Right lobe of liver (tissue), 6 donors: ENCODE measurements at regions not wholly inside any gene's neighbourhood (a gene's known extent, or its start where the extent isn't known, plus 50 kb on each side); places are given as distances from the start of the nearest gene placed in this dataset.

Source experiments
- ATAC-seq, 4 donors: fragments of 200-7000 bp; cut with Tn5 transposase; one replicate each; pipeline ENCODE4 v1.9.1; 2020; ENCODE audit warnings: mild to moderate bottlenecking in 4 of 4, moderate library complexity in 4 of 4
- DNase-seq, 3 donors: peaks; one replicate each; pipeline ENCODE4 v3.0.0-alpha.2; 2020
- H3K27ac ChIP-seq, 3 donors: fragments of 200-600 bp; one replicate each; pipeline ENCODE4 v1.8.0; 2022
- H3K27me3 ChIP-seq, 2 donors: fragments of 200-600 bp; one replicate each; pipeline ENCODE4 v1.8.0; 2022
- H3K36me3 ChIP-seq, 4 donors: fragments of 200-600 bp; sonication (generic) in 1 of 4; one replicate each; pipeline versions ENCODE4 v1.5.1 to v1.8.0; 2017 to 2022; ENCODE audit warnings: control low read depth in 1 of 4
- H3K4me1 ChIP-seq, 4 donors: fragments of 200-600 bp; sonication (generic) in 1 of 4; one replicate each; pipeline versions ENCODE4 v1.5.1 to v1.8.0; 2017 to 2022; ENCODE audit warnings: control low read depth in 1 of 4
- H3K4me3 ChIP-seq, 3 donors: fragments of 200-600 bp; one replicate each; pipeline ENCODE4 v1.8.0; 2022
- H3K9me3 ChIP-seq, 4 donors: fragments of 200-600 bp; sonication (generic) in 1 of 4; one replicate each; pipeline versions ENCODE4 v1.5.1 to v1.8.0; 2017 to 2022; ENCODE audit warnings: control low read depth in 1 of 4
- CTCF ChIP-seq, 4 donors: fragments of 200-600 bp in 3 of 4; fragments of 450-650 bp in 1 of 4; IDR thresholded peaks; one replicate each; pipeline versions ENCODE4 v1.5.1 to v1.8.0; 2016 to 2022; ENCODE audit warnings: antibody characterized with exemption in 4 of 4, mild to moderate bottlenecking in 2 of 4
- POLR2A ChIP-seq: fragments of 450-650 bp; IDR thresholded peaks from one replicate; pipeline ENCODE4 v1.6.1; 2017; ENCODE audit warnings: antibody characterized with exemption, mild to moderate bottlenecking
- WGBS: methylation state at CpG from one replicate; pipeline ENCODE4 v1.1.6; 2018; ENCODE audit warnings: low coverage, low lambda C conversion rate; ENCODE audit not compliant: insufficient coverage; ENCODE audit errors: missing lambda C conversion rate; 5-methylcytosine and 5-hydroxymethylcytosine counted together
- intact Hi-C, 2 donors: fragments of 100-400 bp; cut with DNase I; formaldehyde crosslinking; loops; one replicate each; pipeline versions ENCODE4 v1.11.2 to v1.14.1; 2022
- donor health status: DM: no; HTN: yes; CAD: no.
- donor health status: DM: no; HTN: no; CAD: no.
- donor health status: DM: no; HTN: no; CAD: no.
- donor health status: DM: no; HTN: yes; CAD: no.
- donor health status: DM: no; HTN: yes; CAD: no.

DNA sequence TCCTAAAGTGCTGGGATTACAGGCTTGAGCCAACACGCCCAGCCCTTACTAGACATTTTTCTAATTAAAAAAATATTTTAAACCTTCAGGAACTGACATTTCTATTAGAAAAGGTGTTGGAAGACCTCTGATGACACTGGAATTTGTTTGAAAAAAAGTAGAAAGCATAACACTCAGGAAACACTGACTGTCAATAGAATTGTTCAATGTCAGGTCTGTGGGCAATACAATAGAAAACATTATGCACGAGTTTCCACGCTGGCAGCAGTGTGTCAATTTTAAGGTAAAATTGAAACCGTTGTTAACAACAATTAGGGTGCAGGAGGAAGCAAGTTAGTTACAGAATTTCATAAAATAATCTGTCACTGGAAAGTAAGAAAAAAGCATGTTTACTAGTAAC is 140.7 kb upstream of the KLHL4 start:
- Histone ChIP-seq H3K36me3 (no peaks in the 10 kb centered on the region), H3K27me3 (no peaks in the 10 kb centered on the region), H3K27ac (no peak overlapping the region), H3K4me1 (no peaks in the 10 kb centered on the region), H3K9me3 (no peaks in the 10 kb centered on the region), H3K4me3 (no peak overlapping the region)
- ATAC-seq: no peak
- 61% methylated on average over 4 of the region's 4 CpGs for WGBS
- no peak for TF ChIP-seq CTCF (IDR thresholded peaks at IDR 0.05)
- no peak for TF ChIP-seq POLR2A
- intact Hi-C loops: no loop called here
- DNase-seq: no peak

GRCh38 chrX:87388381-87388780 is 129.2 kb upstream of the KLHL4 start:
- no peak for ATAC-seq

DNA sequence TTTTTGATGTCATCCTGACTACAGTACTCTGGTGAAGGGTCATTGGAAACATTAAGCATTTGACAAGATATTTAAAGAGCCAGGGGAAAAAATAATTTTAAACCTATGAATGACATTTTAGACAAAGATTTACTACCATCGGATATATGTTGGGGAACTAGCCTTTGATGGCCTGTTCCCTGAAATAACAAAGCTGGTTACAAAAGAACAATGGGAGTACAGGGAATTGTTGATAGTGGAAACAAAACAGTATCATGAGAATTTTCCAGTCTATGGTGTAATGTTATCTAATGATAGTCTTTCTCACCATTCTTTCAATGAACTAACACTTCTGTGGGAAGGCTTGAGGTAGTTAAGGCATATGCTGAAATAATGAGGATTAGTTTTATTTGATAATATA is 125.9 kb upstream of the KLHL4 start:
- TF ChIP-seq CTCF (IDR thresholded peaks at IDR 0.05): no peak
- no peak for TF ChIP-seq POLR2A
- no peaks in the 10 kb centered on the region for H3K9me3 ChIP-seq
- no peak overlapping the region for H3K4me3 ChIP-seq
- no peak overlapping the region for H3K27ac ChIP-seq
- WGBS: 18% methylated on average over 1 of the region's 1 CpG
- no peak for ATAC-seq
- intact Hi-C loops: no loop called here
- H3K27me3 ChIP-seq: peaks cover 0 to 5% of the 10 kb centered on the region in 2 donors
- no peaks in the 10 kb centered on the region for H3K4me1 ChIP-seq
- H3K36me3 ChIP-seq: no peaks in the 10 kb centered on the region
- DNase-seq: no peak

More at GRCh38 chrX:87388381-87388780, 129.2 kb upstream of the KLHL4 start:
- 27% methylated on average over 1 of the region's 1 CpG for WGBS
- DNase-seq: no peak
- H3K4me3 ChIP-seq: no peak overlapping the region
- H3K36me3 ChIP-seq: no peaks in the 10 kb centered on the region
- peaks cover 0 to 5% of the 10 kb centered on the region in 2 donors for H3K27me3 ChIP-seq
- no peaks in the 10 kb centered on the region for H3K4me1 ChIP-seq
- TF ChIP-seq CTCF (IDR thresholded peaks at IDR 0.05): no peak
- TF ChIP-seq POLR2A: no peak
- no peak overlapping the region for H3K27ac ChIP-seq
- H3K9me3 ChIP-seq: no peaks in the 10 kb centered on the region
- intact Hi-C loops: no loop called here

GRCh38 chrX:87392369-87392768 is 125.2 kb upstream of the KLHL4 start:
- no peak overlapping the region for H3K4me3 ChIP-seq
- peaks cover 0 to 5% of the 10 kb centered on the region in 2 donors for H3K27me3 ChIP-seq
- no peak for DNase-seq
- H3K9me3 ChIP-seq: no peaks in the 10 kb centered on the region
- H3K27ac ChIP-seq: no peak overlapping the region
- no peak for TF ChIP-seq CTCF (IDR thresholded peaks at IDR 0.05)
- TF ChIP-seq POLR2A: no peak
- no peaks in the 10 kb centered on the region for H3K4me1 ChIP-seq
- no peaks in the 10 kb centered on the region for H3K36me3 ChIP-seq
- WGBS: 29% methylated on average over 2 of the region's 2 CpGs
- intact Hi-C loops: no loop called here
- ATAC-seq: no peak
